GM12878 (cell line): ENCODE measurements at regions not wholly inside any gene's neighbourhood (a gene's known extent, or its start where the extent isn't known, plus 50 kb on each side); places are given as distances from the start of the nearest gene placed in this dataset.

Experiments used
- CBFB ChIP-seq: IDR thresholded peaks from 2 replicates; pipeline ENCODE4 v1.6.1; 2016; ENCODE audit warnings: antibody characterized with exemption, low read depth
- CBX3 ChIP-seq: fragments of 200-600 bp; sonication (generic); IDR thresholded peaks from 2 replicates; pipeline ENCODE4 v1.6.1; 2016; ENCODE audit warnings: low read depth, borderline replicate concordance
- CREB1 ChIP-seq: IDR thresholded peaks from 2 replicates; pipeline ENCODE4 v1.6.1; 2012; ENCODE audit warnings: low read depth, mild to moderate bottlenecking, inconsistent platforms
- CTCF ChIP-seq, 3 experiments: IDR thresholded peaks in 2 of 3; conservative IDR thresholded peaks in 1 of 3; 2 replicates each; pipeline ENCODE4 v1.5.1; 2011; ENCODE audit warnings: low read depth in 3 of 3, low read length in 3 of 3, mild to moderate bottlenecking in 3 of 3, control low read depth in 2 of 3, moderate library complexity in 2 of 3, inconsistent platforms in 1 of 3, mixed read lengths in 1 of 3; ENCODE audit not compliant: control insufficient read depth in 2 of 3, insufficient read depth in 1 of 3; ENCODE audit errors: extremely low read depth in 1 of 3
- CUX1 ChIP-seq: IDR thresholded peaks from 2 replicates; pipeline ENCODE4 v1.6.1; 2012; ENCODE audit warnings: improper control_type of control experiment, low read depth, low read length; ENCODE audit not compliant: insufficient replicate concordance
- E4F1 ChIP-seq: fragments of 450-650 bp; IDR thresholded peaks from 2 replicates; pipeline ENCODE4 v1.6.1; 2018; ENCODE audit warnings: borderline replicate concordance, mild to moderate bottlenecking; ENCODE audit not compliant: partially characterized antibody
- EP300 ChIP-seq, 2 experiments: fragments of 150-350 bp in 1 of 2; IDR thresholded peaks; 2 replicates each; pipeline ENCODE4 v1.6.1; 2011 to 2012; ENCODE audit warnings: low read depth in 2 of 2, low read length in 2 of 2, borderline replicate concordance in 1 of 2, improper control_type of control experiment in 1 of 2, inconsistent platforms in 1 of 2; ENCODE audit not compliant: control insufficient read depth in 1 of 2
- MAX ChIP-seq: IDR thresholded peaks from 2 replicates; pipeline ENCODE4 v1.6.1; 2012; ENCODE audit warnings: low read depth, low read length, improper control_type of control experiment
- MXI1 ChIP-seq: fragments of 150-350 bp; IDR thresholded peaks from 2 replicates; pipeline ENCODE4 v1.6.1; 2011; ENCODE audit warnings: low read depth, mild to moderate bottlenecking, inconsistent platforms, low read length, improper control_type of control experiment
- NFYB ChIP-seq: IDR thresholded peaks from 2 replicates; pipeline ENCODE4 v1.6.1; 2011; ENCODE audit warnings: low read depth, mild to moderate bottlenecking, low read length, improper control_type of control experiment, moderate library complexity; ENCODE audit not compliant: insufficient read depth
- POLR2A ChIP-seq: IDR thresholded peaks from 2 replicates; pipeline ENCODE4 v1.6.1; 2011; ENCODE audit warnings: low read depth, mild to moderate bottlenecking, low read length
- TAF1 ChIP-seq: IDR thresholded peaks from 2 replicates; pipeline ENCODE4 v1.6.1; 2011; ENCODE audit warnings: mild to moderate bottlenecking, low read depth, low read length, borderline replicate concordance
- ZSCAN29 ChIP-seq: fragments of 450-650 bp; IDR thresholded peaks from 2 replicates; pipeline ENCODE4 v1.6.1; 2017; ENCODE audit warnings: mild to moderate bottlenecking, moderate library complexity

GRCh38 chr13:50353651-50354415, 338.6 kb downstream of the KCNRG start:
- no peak for TF ChIP-seq ZSCAN29
- no peak for TF ChIP-seq CTCF (IDR thresholded peaks at IDR 0.05 in 2 of 3, conservative IDR thresholded peaks at IDR 0.05 in 1 of 3; ENCODE audit: control insufficient read depth in 2 of 3, extremely low read depth in 1 of 3, insufficient read depth in 1 of 3, low read depth in 3 of 3, low read length in 3 of 3)
- no peak for TF ChIP-seq CBFB
- TF ChIP-seq CBX3, result no peak
- TF ChIP-seq NFYB, result no peak
- no peak for TF ChIP-seq CUX1
- TF ChIP-seq E4F1, result no peak
- no peak for TF ChIP-seq TAF1
- no peak for TF ChIP-seq MXI1
- no peak for TF ChIP-seq EP300 (IDR thresholded peaks at IDR 0.05; ENCODE audit: borderline replicate concordance in 1 of 2, control insufficient read depth in 1 of 2, low read depth in 2 of 2, low read length in 2 of 2)
- TF ChIP-seq POLR2A, result no peak
- no peak for TF ChIP-seq MAX
- TF ChIP-seq CREB1, result no peak
